Type B pancreatic cell (in vitro differentiated cells): ENCODE measurements at regions not wholly inside any gene's neighbourhood (a gene's known extent, or its start where the extent isn't known, plus 50 kb on each side); places are given as distances from the start of the nearest gene placed in this dataset.

Experiments
- DNase-seq: peaks from one replicate; pipeline ENCODE4 v3.0.0; 2021; ENCODE audit warnings: mixed read lengths; ENCODE audit not compliant: unreplicated experiment; ENCODE audit errors: extremely low spot score
- H3K27ac Mint-ChIP-seq: 2 replicates; pipeline ENCODE4 v1.8.0; 2021; ENCODE audit warnings: mild to moderate bottlenecking, mixed read lengths
- H3K27me3 Mint-ChIP-seq: 2 replicates; pipeline ENCODE4 v1.8.0; 2021; ENCODE audit warnings: mixed read lengths
- H3K36me3 Mint-ChIP-seq: 2 replicates; pipeline ENCODE4 v1.8.0; 2021; ENCODE audit warnings: mixed read lengths
- H3K4me1 Mint-ChIP-seq: one replicate; pipeline ENCODE4 v1.8.0; 2021; ENCODE audit warnings: mixed read lengths; ENCODE audit not compliant: unreplicated experiment
- H3K4me3 Mint-ChIP-seq: 2 replicates; pipeline ENCODE4 v1.8.0; 2021; ENCODE audit warnings: mild to moderate bottlenecking, mixed read lengths
- H3K9me3 Mint-ChIP-seq: 2 replicates; pipeline ENCODE4 v1.8.0; 2021; ENCODE audit warnings: mixed read lengths
- CTCF ChIP-seq: fragments of 200-600 bp; sonication (generic); conservative IDR thresholded peaks from 2 replicates; pipeline ENCODE4 v1.5.0; 2021; ENCODE audit warnings: antibody characterized with exemption, mild to moderate bottlenecking

- no peak overlapping the region for H3K4me3 Mint-ChIP-seq
- no peaks in the 10 kb centered on the region for H3K27me3 Mint-ChIP-seq
- no peaks in the 10 kb centered on the region for H3K9me3 Mint-ChIP-seq
- no peak for TF ChIP-seq CTCF
- no peaks in the 10 kb centered on the region for H3K36me3 Mint-ChIP-seq
- H3K27ac Mint-ChIP-seq: no peak overlapping the region
- no peak for DNase-seq
- no peaks in the 10 kb centered on the region for H3K4me1 Mint-ChIP-seq
Observed at GRCh38 chr7:152553671-152554317, 118.0 kb upstream of the KMT2C start.

GRCh38 chr7:152551304-152552036, 115.7 kb upstream of the KMT2C start:
- Mint-ChIP-seq H3K4me3 (no peak overlapping the region), H3K27me3 (no peaks in the 10 kb centered on the region), H3K4me1 (no peaks in the 10 kb centered on the region), H3K27ac (no peak overlapping the region), H3K36me3 (no peaks in the 10 kb centered on the region), H3K9me3 (no peaks in the 10 kb centered on the region)
- no peak for TF ChIP-seq CTCF
- DNase-seq: no peak

GRCh38 chr7:152544971-152545619, 109.3 kb upstream of the KMT2C start:
- no peak for DNase-seq
- no peak for TF ChIP-seq CTCF
- Mint-ChIP-seq H3K4me1 (peaks cover 11% of the 10 kb centered on the region), H3K27me3 (no peaks in the 10 kb centered on the region), H3K9me3 (peaks cover 4% of the 10 kb centered on the region), H3K27ac (peak overlapping the region; percentile 43), H3K36me3 (no peaks in the 10 kb centered on the region), H3K4me3 (no peak overlapping the region)

- DNase-seq: no peak
Observed at GRCh38 chr7:152544481-152544927, 108.7 kb upstream of the KMT2C start.

GRCh38 chr7:152543799-152544198, 108.0 kb upstream of the KMT2C start:
- DNase-seq: no peak
- Mint-ChIP-seq H3K27me3 (no peaks in the 10 kb centered on the region), H3K4me3 (no peak overlapping the region), H3K9me3 (peaks cover 4% of the 10 kb centered on the region), H3K4me1 (peaks cover 11% of the 10 kb centered on the region), H3K27ac (no peak overlapping the region), H3K36me3 (no peaks in the 10 kb centered on the region)
- no peak for TF ChIP-seq CTCF

More at GRCh38 chr7:152544481-152544927, 108.7 kb upstream of the KMT2C start:
- Mint-ChIP-seq H3K27me3 (no peaks in the 10 kb centered on the region), H3K9me3 (peaks cover 4% of the 10 kb centered on the region), H3K4me3 (no peak overlapping the region), H3K36me3 (no peaks in the 10 kb centered on the region), H3K4me1 (peaks cover 11% of the 10 kb centered on the region), H3K27ac (no peak overlapping the region)
- TF ChIP-seq CTCF: no peak
